Endodermal cell (in vitro differentiated cells): ENCODE measurements at regions not wholly inside any gene's neighbourhood (a gene's known extent, or its start where the extent isn't known, plus 50 kb on each side); places are given as distances from the start of the nearest gene placed in this dataset.

Experiments
- DNase-seq: peaks from one replicate; pipeline ENCODE4 v3.0.0-alpha.2; 2017
- H3K27ac ChIP-seq: 2 replicates; pipeline ENCODE4 v1.5.1; 2013; ENCODE audit warnings: mild to moderate bottlenecking, low read depth, low read length, moderate library complexity
- H3K27me3 ChIP-seq: 2 replicates; pipeline ENCODE4 v1.6.1; 2013; ENCODE audit warnings: mild to moderate bottlenecking, low read length, moderate library complexity; ENCODE audit not compliant: insufficient read depth, control insufficient read depth, poor library complexity, severe bottlenecking
- H3K36me3 ChIP-seq: 2 replicates; pipeline ENCODE4 v1.7.0; 2013; ENCODE audit warnings: mild to moderate bottlenecking, low read length, moderate library complexity; ENCODE audit not compliant: control insufficient read depth, insufficient read depth
- H3K4me1 ChIP-seq: one replicate; pipeline ENCODE4 v1.7.0; 2013; ENCODE audit warnings: low read length; ENCODE audit not compliant: control insufficient read depth, insufficient read depth
- H3K4me3 ChIP-seq: 2 replicates; pipeline ENCODE4 v1.5.1; 2013; ENCODE audit warnings: mild to moderate bottlenecking, low read length, moderate library complexity
- H3K9ac ChIP-seq: 2 replicates; pipeline ENCODE4 v1.6.1; 2013; ENCODE audit warnings: mild to moderate bottlenecking, low read length, moderate library complexity; ENCODE audit not compliant: poor library complexity, severe bottlenecking; ENCODE audit errors: extremely low read depth
- H3K9me3 ChIP-seq: 2 replicates; pipeline ENCODE4 v1.6.1; 2013; ENCODE audit warnings: mild to moderate bottlenecking, low read length, moderate library complexity; ENCODE audit not compliant: control insufficient read depth
- H3K27ac Mint-ChIP-seq: 2 replicates; pipeline ENCODE4 v1.8.0; 2020; ENCODE audit warnings: mixed read lengths
- H3K27me3 Mint-ChIP-seq: 2 replicates; pipeline ENCODE4 v1.8.0; 2021; ENCODE audit warnings: mild to moderate bottlenecking, mixed read lengths; ENCODE audit not compliant: insufficient read depth
- H3K36me3 Mint-ChIP-seq: 2 replicates; pipeline ENCODE4 v1.8.0; 2020; ENCODE audit warnings: low read depth, mixed read lengths
- H3K4me1 Mint-ChIP-seq: 2 replicates; pipeline ENCODE4 v1.8.0; 2020; ENCODE audit warnings: mixed read lengths
- H3K4me3 Mint-ChIP-seq: 2 replicates; pipeline ENCODE4 v1.8.0; 2020; ENCODE audit warnings: mild to moderate bottlenecking, moderate library complexity, mixed read lengths
- H3K9me3 Mint-ChIP-seq: 2 replicates; pipeline ENCODE4 v1.8.0; 2020; ENCODE audit warnings: mild to moderate bottlenecking, mixed read lengths
- CTCF ChIP-seq: fragments of 200-600 bp; sonication (generic); conservative IDR thresholded peaks from 2 replicates; pipeline ENCODE4 v1.5.0; 2021; ENCODE audit warnings: antibody characterized with exemption, mild to moderate bottlenecking
- WGBS, 2 experiments: methylation state at CpG; one replicate each; pipeline versions ENCODE4 v1.1.5 to v1.1.7; 2013; ENCODE audit warnings: missing lambda C conversion rate in 2 of 2, mixed read lengths in 1 of 2; ENCODE audit not compliant: insufficient coverage in 1 of 2, insufficient read length in 1 of 2; 5-methylcytosine and 5-hydroxymethylcytosine counted together

- H3K27me3 Mint-ChIP-seq, result peaks cover 1% of the 10 kb centered on the region
- no peak overlapping the region for H3K4me3 ChIP-seq
- no peak overlapping the region for H3K4me3 Mint-ChIP-seq
- H3K27ac ChIP-seq, result no peak overlapping the region
- no peaks in the 10 kb centered on the region for H3K27me3 ChIP-seq
- WGBS, 2 experiments, result 95 to 100% methylated on average over 1 to 3 of the region's 3 CpGs
- H3K9me3 Mint-ChIP-seq, result no peaks in the 10 kb centered on the region
- no peaks in the 10 kb centered on the region for H3K36me3 Mint-ChIP-seq
- H3K36me3 ChIP-seq, result no peaks in the 10 kb centered on the region
- H3K9me3 ChIP-seq, result no peaks in the 10 kb centered on the region
- no peak overlapping the region for H3K27ac Mint-ChIP-seq
- no peaks in the 10 kb centered on the region for H3K4me1 ChIP-seq
- TF ChIP-seq CTCF, result no peak
- peaks cover 8% of the 10 kb centered on the region for H3K4me1 Mint-ChIP-seq
- DNase-seq, result no peak
- H3K9ac ChIP-seq, result no peak overlapping the region
Observed at GRCh38 chr6:51533962-51534361, 553.5 kb downstream of the PKHD1 start.

- Mint-ChIP-seq H3K9me3 (no peaks in the 10 kb centered on the region), H3K27me3 (peaks cover 1% of the 10 kb centered on the region), H3K36me3 (no peaks in the 10 kb centered on the region), H3K27ac (no peak overlapping the region), H3K4me1 (peaks cover 8% of the 10 kb centered on the region), H3K4me3 (no peak overlapping the region)
- TF ChIP-seq CTCF, result no peak
- no peaks in the 10 kb centered on the region for H3K9me3 ChIP-seq
- 82% methylated on average over 1 of the region's 1 CpG; no CpG with 5 or more reads in 1 of the 2 experiments for WGBS, 2 experiments
- no peak overlapping the region for H3K27ac ChIP-seq
- H3K4me1 ChIP-seq, result no peaks in the 10 kb centered on the region
- no peaks in the 10 kb centered on the region for H3K27me3 ChIP-seq
- no peak for DNase-seq
- H3K36me3 ChIP-seq, result no peaks in the 10 kb centered on the region
- no peak overlapping the region for H3K4me3 ChIP-seq
- H3K9ac ChIP-seq, result no peak overlapping the region
Observed at GRCh38 chr6:51535327-51535726, 552.1 kb downstream of the PKHD1 start.

DNA sequence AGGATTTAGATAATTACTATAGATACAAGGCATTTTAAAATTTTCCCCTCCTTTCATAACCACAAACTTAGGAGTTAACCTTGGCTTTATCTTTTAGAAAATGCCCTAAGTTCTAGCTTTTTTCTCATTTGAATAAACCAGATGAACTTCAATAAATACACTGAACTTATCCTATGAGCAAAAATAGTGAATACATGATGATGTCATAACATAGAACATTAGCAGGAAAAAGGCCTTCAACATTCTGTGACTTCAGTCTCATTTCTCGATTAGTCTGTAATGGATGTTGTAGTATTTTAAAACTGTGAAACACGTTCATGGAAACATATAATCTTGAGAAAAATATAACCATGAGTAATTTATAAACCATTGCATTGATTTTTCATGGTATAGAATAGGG lies 550.7 kb downstream of the PKHD1 start:
- Mint-ChIP-seq H3K9me3 (no peaks in the 10 kb centered on the region), H3K27me3 (peaks cover 1% of the 10 kb centered on the region), H3K36me3 (no peaks in the 10 kb centered on the region), H3K27ac (no peak overlapping the region), H3K4me3 (no peak overlapping the region), H3K4me1 (peaks cover 5% of the 10 kb centered on the region)
- Histone ChIP-seq H3K4me3 (no peak overlapping the region), H3K36me3 (no peaks in the 10 kb centered on the region), H3K9ac (no peak overlapping the region), H3K27me3 (no peaks in the 10 kb centered on the region), H3K27ac (no peak overlapping the region), H3K4me1 (no peaks in the 10 kb centered on the region), H3K9me3 (no peaks in the 10 kb centered on the region)
- TF ChIP-seq CTCF, result no peak
- no peak for DNase-seq
- WGBS, 2 experiments, result 87 to 100% methylated on average over 1 to 2 of the region's 2 CpGs
